Activated naive CD4-positive, alpha-beta T cell treated with anti-CD3 and anti-CD28 coated beads, Interleukin-2, amount 10 ng/mL, durations not matched to agents 7 days and 5 days (primary cell): ENCODE measurements at regions not wholly inside any gene's neighbourhood (a gene's known extent, or its start where the extent isn't known, plus 50 kb on each side); places are given as distances from the start of the nearest gene placed in this dataset.

Source experiments
- CTCF ChIA-PET: fragments of 350-600 bp; sonication (Branson Sonifier 250); formaldehyde crosslinking; loops from one replicate; lab custom pipeline; 2021; ENCODE audit warnings: antibody characterized with exemption; lab: Charles Lee
- DNase-seq: peaks from one replicate; pipeline ENCODE4 v3.0.0-alpha.2; 2020
- H3K27ac Mint-ChIP-seq: one replicate; pipeline ENCODE4 v1.8.0; 2021; ENCODE audit warnings: mild to moderate bottlenecking, moderate library complexity, mixed read lengths
- H3K27me3 Mint-ChIP-seq: one replicate; pipeline ENCODE4 v1.8.0; 2021; ENCODE audit warnings: mild to moderate bottlenecking, mixed read lengths
- H3K36me3 Mint-ChIP-seq: one replicate; pipeline ENCODE4 v1.8.0; 2021; ENCODE audit warnings: mixed read lengths
- H3K4me1 Mint-ChIP-seq: one replicate; pipeline ENCODE4 v1.8.0; 2021; ENCODE audit warnings: mixed read lengths
- H3K4me3 Mint-ChIP-seq: one replicate; pipeline ENCODE4 v1.8.0; 2021; ENCODE audit warnings: mild to moderate bottlenecking, moderate library complexity, mixed read lengths
- H3K9me3 Mint-ChIP-seq: one replicate; pipeline ENCODE4 v1.8.0; 2021; ENCODE audit warnings: mixed read lengths

DNA sequence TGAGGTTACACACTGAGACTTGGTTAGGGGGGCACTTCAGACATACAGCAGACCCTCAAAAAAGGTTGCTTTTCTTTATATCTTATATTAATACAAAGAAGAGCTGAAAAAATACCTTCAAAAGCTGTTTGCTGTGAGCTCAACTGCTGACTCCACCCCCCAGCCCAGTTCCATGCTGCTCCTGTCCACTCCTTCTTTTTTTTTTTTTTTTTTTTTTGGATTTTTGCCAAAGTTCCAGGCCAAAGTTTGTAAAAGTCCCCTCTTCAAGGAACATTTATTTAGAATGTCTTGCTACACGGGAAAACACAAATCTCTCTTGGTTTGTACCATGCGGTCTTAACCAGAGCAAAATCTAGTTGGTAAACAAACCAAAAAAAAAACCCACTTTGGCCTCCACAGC, 85.3 kb upstream of the AKAP12 start:
- H3K4me1 Mint-ChIP-seq, result no peaks in the 10 kb centered on the region
- H3K9me3 Mint-ChIP-seq, result no peaks in the 10 kb centered on the region
- peaks cover 38% of the 10 kb centered on the region for H3K27me3 Mint-ChIP-seq
- no peaks in the 10 kb centered on the region for H3K36me3 Mint-ChIP-seq
- no peak for DNase-seq
- no peak overlapping the region for H3K4me3 Mint-ChIP-seq
- H3K27ac Mint-ChIP-seq, result no peak overlapping the region
- CTCF ChIA-PET, result no interaction called here

DNA sequence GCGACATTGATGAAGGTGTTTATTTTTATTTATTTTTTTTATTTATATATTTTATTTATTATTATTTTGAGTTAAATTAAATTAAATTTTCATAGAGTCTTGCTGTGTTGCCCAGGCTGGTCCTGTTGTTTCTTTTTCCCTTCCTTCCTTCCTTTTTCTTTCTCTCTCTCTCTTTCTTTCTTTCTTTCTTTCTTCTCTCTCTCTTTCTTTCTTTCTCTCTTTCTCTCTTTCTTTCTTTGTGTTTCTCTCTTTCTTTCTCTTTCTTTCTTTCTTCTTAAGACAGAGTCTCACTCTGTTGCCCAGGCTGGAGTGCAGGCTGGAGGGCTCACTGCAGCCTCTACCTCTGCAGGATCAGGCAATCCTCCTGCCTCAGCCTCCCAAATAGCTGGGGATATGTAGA, 84.7 kb upstream of the AKAP12 start:
- Mint-ChIP-seq H3K27ac (no peak overlapping the region), H3K4me3 (no peak overlapping the region), H3K9me3 (no peaks in the 10 kb centered on the region), H3K36me3 (no peaks in the 10 kb centered on the region), H3K4me1 (no peaks in the 10 kb centered on the region), H3K27me3 (peaks cover 38% of the 10 kb centered on the region)
- CTCF ChIA-PET, result interaction anchor here (0.7 kb wide), 1 partner anchor 946 kb away, joined by 3 read pairs; no protein-coding TSS in a partner anchor
- DNase-seq, result no peak

DNA sequence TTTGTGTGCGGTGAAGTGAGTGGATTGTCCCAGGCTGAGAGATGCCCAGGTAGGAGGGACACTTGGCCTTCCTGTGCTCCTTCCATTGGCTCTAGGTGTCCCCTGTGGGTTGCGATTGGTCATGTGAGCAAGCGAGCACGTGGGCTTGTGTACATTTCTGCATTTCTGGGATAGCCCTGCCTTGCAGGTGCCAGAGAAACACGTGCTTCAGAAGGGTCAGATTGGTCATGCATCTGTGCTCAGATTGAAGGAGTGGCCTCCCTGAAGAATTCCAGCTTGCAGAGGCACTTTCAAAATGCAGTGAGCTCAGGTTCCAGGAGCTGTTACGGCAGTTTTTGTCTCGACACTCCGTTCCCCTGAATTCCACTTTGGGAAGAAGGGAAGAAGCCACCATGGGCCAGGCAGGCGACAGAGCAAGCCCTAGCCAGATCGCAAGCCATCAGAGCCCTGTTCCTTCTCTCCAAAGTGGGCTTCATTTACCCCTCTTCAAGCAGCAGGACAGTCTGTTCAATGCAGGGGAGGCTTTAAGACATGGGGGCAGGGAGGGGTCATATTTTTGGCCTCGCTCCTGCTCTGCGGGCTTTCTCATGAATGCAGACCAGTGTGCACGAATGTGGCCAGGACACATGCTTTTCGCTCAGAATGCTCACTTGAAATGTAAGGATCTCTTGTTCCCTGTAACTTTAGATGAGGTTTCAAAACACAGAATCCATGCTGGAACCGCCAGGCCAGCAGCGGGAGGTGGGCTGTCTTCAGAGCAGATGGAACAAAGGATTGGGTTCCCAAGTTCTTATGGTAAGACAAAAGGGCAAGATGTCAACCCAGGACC, 78.6 kb upstream of the AKAP12 start:
- no peaks in the 10 kb centered on the region for H3K4me1 Mint-ChIP-seq
- no peaks in the 10 kb centered on the region for H3K9me3 Mint-ChIP-seq
- CTCF ChIA-PET, result no interaction called here
- H3K36me3 Mint-ChIP-seq, result no peaks in the 10 kb centered on the region
- H3K4me3 Mint-ChIP-seq, result no peak overlapping the region
- no peak for DNase-seq
- no peak overlapping the region for H3K27ac Mint-ChIP-seq
- H3K27me3 Mint-ChIP-seq, result peaks cover 4% of the 10 kb centered on the region

DNA sequence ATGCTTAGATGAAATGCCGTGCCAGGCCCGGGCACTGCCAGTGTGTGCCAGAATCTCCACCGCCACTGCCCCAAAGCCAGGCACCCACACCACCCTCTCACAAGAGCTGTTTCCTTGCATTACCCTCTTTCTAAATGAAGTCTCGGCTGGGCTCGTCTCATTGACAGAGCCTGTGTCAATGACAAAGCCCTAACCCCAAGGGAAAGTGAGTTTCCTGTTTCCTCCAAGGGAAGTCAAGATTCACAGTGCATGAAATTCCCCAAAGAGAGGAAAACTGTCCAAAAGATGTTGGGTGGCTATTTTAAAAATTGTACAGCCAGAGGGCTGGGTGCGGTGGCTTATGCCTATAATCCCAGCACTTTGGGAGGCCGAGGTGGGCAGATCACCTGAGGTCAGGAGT, 75.4 kb upstream of the AKAP12 start:
- Mint-ChIP-seq H3K36me3 (no peaks in the 10 kb centered on the region), H3K4me1 (no peaks in the 10 kb centered on the region), H3K27ac (no peak overlapping the region), H3K9me3 (no peaks in the 10 kb centered on the region), H3K27me3 (peaks cover 12% of the 10 kb centered on the region), H3K4me3 (no peak overlapping the region)
- DNase-seq, result no peak
- CTCF ChIA-PET, result no interaction called here

DNA sequence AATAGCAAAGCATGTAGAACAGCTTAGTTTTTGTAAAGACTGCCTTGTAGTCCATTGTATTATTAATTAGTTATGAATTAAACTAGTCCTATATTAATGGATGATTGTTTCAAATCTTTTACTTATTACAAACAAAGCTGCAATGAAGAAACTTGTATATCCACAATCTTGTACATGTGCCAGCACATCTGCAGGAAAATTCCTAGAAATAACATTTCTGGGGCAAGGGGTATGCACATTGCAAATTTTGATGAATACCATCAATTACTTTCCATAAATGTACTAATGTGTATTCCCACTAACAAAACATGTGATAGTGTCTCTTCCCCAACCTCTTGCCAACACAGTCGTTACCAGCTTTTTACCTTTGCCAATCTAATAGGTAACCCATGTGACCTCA, 73.6 kb upstream of the AKAP12 start:
- Mint-ChIP-seq H3K27me3 (peaks cover 12% of the 10 kb centered on the region), H3K36me3 (no peaks in the 10 kb centered on the region), H3K27ac (no peak overlapping the region), H3K4me1 (no peaks in the 10 kb centered on the region), H3K9me3 (no peaks in the 10 kb centered on the region), H3K4me3 (no peak overlapping the region)
- DNase-seq, result no peak
- CTCF ChIA-PET, result interaction anchor here (1.5 kb wide), 1 partner anchor 152 kb away, joined by 4 read pairs; no protein-coding TSS in a partner anchor

DNA sequence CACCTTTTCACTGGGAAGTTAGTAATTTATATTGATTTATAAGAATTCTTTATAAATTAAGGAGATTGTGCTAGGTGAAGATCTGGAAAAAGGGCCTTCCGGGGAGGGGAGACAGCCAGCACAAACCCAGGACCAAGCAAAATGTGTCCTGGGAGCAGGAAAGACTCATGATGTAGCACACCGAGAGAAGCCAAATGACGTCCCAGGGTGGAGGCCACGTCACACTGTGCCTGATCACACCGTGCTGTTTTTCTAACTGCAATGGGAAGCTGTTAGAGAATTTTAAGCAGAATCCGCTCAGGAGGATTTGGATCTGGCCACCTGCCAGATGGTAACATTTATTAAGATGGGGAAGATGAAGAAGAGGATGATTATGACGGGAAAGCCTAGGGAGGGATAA, 72.7 kb upstream of the AKAP12 start:
- Mint-ChIP-seq H3K9me3 (no peaks in the 10 kb centered on the region), H3K36me3 (no peaks in the 10 kb centered on the region), H3K27me3 (peaks cover 20% of the 10 kb centered on the region), H3K4me1 (no peaks in the 10 kb centered on the region), H3K4me3 (no peak overlapping the region), H3K27ac (no peak overlapping the region)
- CTCF ChIA-PET, result no interaction called here
- no peak for DNase-seq

DNA sequence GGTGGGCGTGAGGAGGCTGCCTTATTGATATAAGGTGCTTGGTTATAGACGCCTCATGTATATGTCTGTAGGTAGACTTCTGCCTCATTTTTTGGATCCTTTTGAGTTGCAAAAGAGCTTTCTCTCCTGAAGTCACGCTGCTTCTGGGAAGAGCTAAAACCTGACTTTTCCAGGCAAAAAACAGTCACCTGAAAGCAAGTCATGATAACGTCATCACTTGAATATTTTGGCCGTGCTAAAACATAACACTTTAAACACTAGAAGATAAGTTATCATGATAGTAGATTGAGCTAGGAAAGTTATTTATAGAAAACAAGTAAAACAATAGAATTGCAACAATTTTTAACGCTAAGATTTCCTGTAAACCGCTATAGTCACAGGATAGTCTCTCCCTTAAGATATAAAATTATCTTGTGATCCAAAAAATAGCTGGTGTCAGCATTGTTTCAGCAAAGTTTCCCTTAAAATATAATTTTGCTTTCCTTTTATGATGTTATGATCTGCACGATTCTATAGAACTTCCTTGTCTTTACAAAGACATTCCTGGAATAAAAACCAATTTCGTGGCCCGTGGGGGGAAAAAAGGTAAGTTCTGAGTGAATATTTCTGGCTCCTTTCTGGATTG, 69.0 kb upstream of the AKAP12 start:
- CTCF ChIA-PET, result interaction anchor here (0.6 kb wide), 1 partner anchor 502 kb away, joined by 3 read pairs; no protein-coding TSS in a partner anchor
- H3K9me3 Mint-ChIP-seq, result no peaks in the 10 kb centered on the region
- H3K4me3 Mint-ChIP-seq, result no peak overlapping the region
- H3K36me3 Mint-ChIP-seq, result no peaks in the 10 kb centered on the region
- H3K27me3 Mint-ChIP-seq, result peaks cover 23% of the 10 kb centered on the region
- no peak overlapping the region for H3K27ac Mint-ChIP-seq
- no peak for DNase-seq
- H3K4me1 Mint-ChIP-seq, result no peaks in the 10 kb centered on the region

DNA sequence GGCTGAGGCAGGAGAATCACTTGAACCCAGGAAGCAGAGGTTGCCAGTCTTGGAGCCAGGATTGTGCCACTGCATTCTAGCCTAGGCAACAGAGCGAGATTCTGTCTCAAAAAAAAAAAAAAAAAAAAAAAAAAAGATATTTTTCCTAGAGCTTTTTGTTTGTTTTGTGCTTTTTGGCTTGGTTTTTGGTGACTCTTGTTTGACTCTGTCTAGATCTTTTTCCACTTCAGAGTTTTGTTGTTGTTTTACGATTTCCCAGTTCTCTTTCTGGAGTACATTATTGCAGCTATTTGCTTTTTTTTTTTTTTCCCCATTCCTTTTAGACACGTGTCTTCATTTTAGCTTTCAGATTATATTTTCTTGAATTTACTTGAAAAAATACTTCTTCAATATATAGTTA, 67.0 kb upstream of the AKAP12 start:
- Mint-ChIP-seq H3K4me1 (no peaks in the 10 kb centered on the region), H3K27ac (no peak overlapping the region), H3K36me3 (no peaks in the 10 kb centered on the region), H3K4me3 (no peak overlapping the region), H3K27me3 (peaks cover 21% of the 10 kb centered on the region), H3K9me3 (no peaks in the 10 kb centered on the region)
- CTCF ChIA-PET, result no interaction called here
- no peak for DNase-seq

DNA sequence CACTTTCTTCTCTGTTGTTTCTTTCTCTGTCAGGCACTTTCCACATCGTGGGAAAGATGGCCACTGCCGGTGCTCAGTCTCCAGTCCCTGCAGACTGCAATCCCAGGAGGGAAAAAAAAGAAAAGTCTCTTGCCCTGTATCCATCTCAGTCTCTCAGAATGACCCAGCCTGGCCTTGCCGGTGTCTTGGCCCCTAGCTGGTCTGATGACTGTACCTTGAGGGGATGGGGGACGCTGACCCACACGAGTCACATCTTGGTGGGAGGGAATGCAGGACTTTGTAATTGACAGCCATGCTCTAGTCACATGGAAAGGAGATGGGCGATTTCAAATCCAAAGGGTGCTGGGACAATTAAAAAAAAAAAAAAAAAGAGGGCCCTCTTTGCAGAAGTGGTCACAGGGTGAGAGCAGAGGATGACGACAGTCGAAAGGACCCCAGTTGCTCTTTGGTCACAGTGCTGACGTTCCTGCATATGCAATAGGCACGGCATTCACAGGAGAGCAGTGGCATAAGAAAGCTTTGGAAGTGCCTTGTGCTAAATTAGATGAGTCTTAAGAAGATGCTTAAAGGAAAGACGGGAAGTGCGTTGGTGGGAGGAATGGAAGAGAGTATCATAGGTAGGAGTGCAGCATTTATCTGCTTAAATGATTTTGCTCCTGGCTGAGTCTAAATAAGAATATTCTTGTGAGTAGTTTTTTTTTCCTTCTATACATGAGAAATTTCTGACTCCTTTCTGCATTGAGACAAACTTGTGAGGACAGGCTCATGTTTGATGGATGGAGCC, 63.9 kb upstream of the AKAP12 start:
- Mint-ChIP-seq H3K27ac (no peak overlapping the region), H3K4me1 (no peaks in the 10 kb centered on the region), H3K4me3 (no peak overlapping the region), H3K9me3 (no peaks in the 10 kb centered on the region), H3K36me3 (no peaks in the 10 kb centered on the region), H3K27me3 (peaks cover 29% of the 10 kb centered on the region)
- CTCF ChIA-PET, result no interaction called here
- DNase-seq, result no peak

DNA sequence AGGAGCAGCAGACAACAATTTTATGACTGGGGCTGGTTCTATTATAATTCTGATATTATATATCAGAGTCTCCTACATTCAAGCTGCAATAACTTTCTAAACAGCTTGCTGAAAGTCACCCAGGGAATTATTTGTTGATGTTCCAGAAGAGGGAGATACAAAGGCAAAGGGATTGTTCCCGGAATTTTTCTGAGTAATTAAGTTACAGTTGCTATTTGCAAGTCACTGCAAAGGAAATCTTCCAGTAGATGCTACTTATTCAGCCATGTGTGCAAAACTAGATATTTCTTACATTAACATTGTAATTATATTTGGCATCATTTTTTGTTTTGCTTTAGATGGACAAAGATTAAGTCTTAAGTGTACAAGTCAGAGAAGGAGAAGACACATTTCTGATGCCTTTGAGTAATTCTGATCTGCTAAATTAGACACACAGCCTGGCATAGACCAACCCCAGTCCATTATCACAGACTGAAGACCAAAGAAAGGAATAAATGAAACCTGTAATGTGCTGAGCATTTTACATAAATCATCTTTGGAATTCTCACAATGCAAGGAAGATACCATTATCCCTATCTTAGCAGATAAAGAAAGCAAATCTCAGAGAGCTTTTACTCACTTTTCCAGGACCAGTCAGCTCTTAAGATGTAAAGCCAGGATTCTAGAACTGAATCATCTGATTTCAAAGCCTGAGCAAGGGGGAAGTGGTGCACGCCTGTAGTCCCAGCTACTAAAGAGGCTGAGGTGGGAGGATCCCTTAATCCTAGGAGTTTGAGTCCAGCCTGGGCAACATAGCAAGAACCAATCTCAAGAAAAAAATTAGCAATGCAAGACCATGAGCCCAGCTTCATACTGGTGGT, 62.6 kb upstream of the AKAP12 start:
- no peaks in the 10 kb centered on the region for H3K4me1 Mint-ChIP-seq
- DNase-seq, result no peak
- no peaks in the 10 kb centered on the region for H3K36me3 Mint-ChIP-seq
- H3K27ac Mint-ChIP-seq, result no peak overlapping the region
- H3K9me3 Mint-ChIP-seq, result no peaks in the 10 kb centered on the region
- H3K4me3 Mint-ChIP-seq, result no peak overlapping the region
- CTCF ChIA-PET, result interaction anchor here (0.5 to 0.7 kb wide), 2 partner anchors 284 to 573 kb away, joined by 3 read pairs; no protein-coding TSS in a partner anchor
- H3K27me3 Mint-ChIP-seq, result peaks cover 19% of the 10 kb centered on the region

DNA sequence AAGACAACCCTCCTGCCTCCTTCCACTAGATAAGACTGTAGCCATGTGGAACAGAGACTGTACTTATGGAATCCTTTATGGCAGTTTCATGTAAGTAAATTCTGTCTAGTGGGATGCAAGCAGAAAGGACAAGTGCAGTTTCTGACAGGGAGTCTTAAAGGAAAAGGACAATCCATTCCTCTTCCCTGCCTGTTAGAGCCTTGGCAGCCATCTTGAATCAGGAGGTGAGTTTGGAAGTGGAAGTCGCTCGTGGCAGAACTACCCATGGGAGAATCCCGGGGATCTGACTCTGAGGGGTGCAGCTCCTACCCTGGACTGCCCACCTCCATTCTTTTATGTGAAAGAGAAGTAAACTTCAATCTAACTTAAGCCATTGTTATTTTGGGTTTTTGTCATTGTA, 61.4 kb upstream of the AKAP12 start:
- H3K4me3 Mint-ChIP-seq, result no peak overlapping the region
- peaks cover 17% of the 10 kb centered on the region for H3K27me3 Mint-ChIP-seq
- no peak overlapping the region for H3K27ac Mint-ChIP-seq
- H3K9me3 Mint-ChIP-seq, result peaks cover 2% of the 10 kb centered on the region
- CTCF ChIA-PET, result no interaction called here
- no peaks in the 10 kb centered on the region for H3K36me3 Mint-ChIP-seq
- no peaks in the 10 kb centered on the region for H3K4me1 Mint-ChIP-seq
- DNase-seq, result no peak

DNA sequence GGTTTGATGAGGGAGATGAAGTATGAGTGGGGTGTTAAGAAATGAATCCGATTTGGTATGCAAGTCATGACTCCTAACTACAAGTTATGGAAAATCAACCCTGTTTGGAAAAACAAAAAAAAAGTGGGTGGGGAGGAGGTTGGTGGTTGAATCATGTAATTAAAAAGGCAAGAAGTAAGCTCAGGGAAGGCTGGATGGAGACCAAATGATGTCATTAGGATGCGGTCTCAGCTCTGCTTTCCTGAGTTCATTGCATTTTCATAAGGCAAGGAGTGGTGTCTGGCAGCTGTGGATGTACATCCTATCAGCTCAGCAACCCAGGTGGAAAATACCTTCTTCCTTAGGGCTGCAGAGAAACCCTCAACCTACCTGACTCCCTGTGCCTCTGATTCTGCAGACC, 60.4 kb upstream of the AKAP12 start:
- Mint-ChIP-seq H3K27ac (no peak overlapping the region), H3K9me3 (peaks cover 2% of the 10 kb centered on the region), H3K27me3 (peaks cover 17% of the 10 kb centered on the region), H3K36me3 (no peaks in the 10 kb centered on the region), H3K4me1 (no peaks in the 10 kb centered on the region), H3K4me3 (no peak overlapping the region)
- CTCF ChIA-PET, result interaction anchor here (0.6 kb wide), 1 partner anchor 112 kb away, joined by 5 read pairs; no protein-coding TSS in a partner anchor
- DNase-seq, result no peak

DNA sequence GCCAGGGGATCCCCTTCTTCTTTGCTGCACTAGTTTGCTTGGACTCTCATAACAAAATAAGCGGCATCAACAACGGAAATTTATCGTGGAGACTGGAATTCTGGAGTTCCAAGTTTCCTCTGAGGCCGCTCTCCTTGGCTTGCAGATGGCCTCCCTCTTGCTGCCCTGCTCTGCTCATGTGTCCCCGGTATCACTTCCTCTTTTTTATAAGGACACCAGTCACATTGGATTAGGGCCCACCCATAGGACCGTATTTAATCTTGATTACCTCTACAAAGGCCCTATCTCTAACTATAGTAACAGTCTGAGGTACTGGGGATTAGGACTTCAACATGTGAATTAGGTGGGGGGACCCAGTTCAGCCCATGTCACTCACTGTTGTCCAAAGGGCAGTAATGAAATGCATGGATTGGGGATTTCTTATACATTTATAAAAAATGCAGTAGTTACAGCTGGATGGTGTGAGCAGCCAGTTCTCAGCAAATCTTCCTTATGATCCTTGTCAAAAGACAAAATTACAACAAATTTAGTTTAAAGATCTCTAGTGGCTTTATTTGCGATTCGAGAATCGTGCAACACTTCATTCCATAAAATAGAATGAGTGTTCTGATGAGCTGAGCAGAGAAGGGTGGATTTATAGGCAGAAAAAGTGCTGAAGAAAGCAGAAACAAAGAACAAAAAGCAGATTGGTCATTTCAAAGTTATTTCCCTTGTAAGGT, 59.3 kb upstream of the AKAP12 start:
- CTCF ChIA-PET, result no interaction called here
- H3K27ac Mint-ChIP-seq, result no peak overlapping the region
- peaks cover 2% of the 10 kb centered on the region for H3K9me3 Mint-ChIP-seq

More for the DNA sequence above, 59.3 kb upstream of the AKAP12 start:
- Mint-ChIP-seq H3K27me3 (peaks cover 16% of the 10 kb centered on the region), H3K36me3 (no peaks in the 10 kb centered on the region), H3K4me1 (no peaks in the 10 kb centered on the region), H3K4me3 (no peak overlapping the region)
- DNase-seq, result no peak
